PC-3 (cell line): ENCODE measurements at regions not wholly inside any gene's neighbourhood (a gene's known extent, or its start where the extent isn't known, plus 50 kb on each side); places are given as distances from the start of the nearest gene placed in this dataset.

Experiments
- ATAC-seq: fragments of 200-7000 bp; cut with Tn5 transposase; 2 replicates; pipeline ENCODE4 v1.9.1; 2020; ENCODE audit warnings: mild to moderate bottlenecking, moderate library complexity
- BruUV-seq: library from RNA; stranded (reverse); fragments of 400-500 nt; replicated peaks from 2 replicates; lab custom pipeline; 2021; lab: Mats Ljungman, UMichigan
- CTCF ChIA-PET: fragments of 300-600 bp; sonication (Branson Sonifier 250); formaldehyde crosslinking; loops from one replicate; lab custom pipeline; 2022; ENCODE audit warnings: antibody characterized with exemption; lab: Charles Lee
- POLR2A ChIA-PET: fragments of 300-600 bp; sonication (Branson Sonifier 250); formaldehyde crosslinking; loops from one replicate; lab custom pipeline; 2022; ENCODE audit warnings: antibody characterized with exemption; ENCODE audit not compliant: unreplicated experiment; lab: Charles Lee
- DNase-seq: peaks from one replicate; pipeline ENCODE4 v3.0.0-alpha.2; 2015
- H2AFZ ChIP-seq: fragments of 300-600 bp; sonication (generic); 2 replicates; pipeline ENCODE4 v1.6.0; 2016; ENCODE audit warnings: antibody characterized with exemption, low read length
- H3F3A ChIP-seq: fragments of 300-600 bp; sonication (generic); one replicate; pipeline ENCODE4 v1.6.0; 2017; ENCODE audit warnings: antibody characterized with exemption, low read length, control low read depth, mild to moderate bottlenecking; ENCODE audit not compliant: unreplicated experiment
- H3K27ac ChIP-seq: fragments of 300-600 bp; sonication (generic); 2 replicates; pipeline ENCODE4 v1.5.1; 2016; ENCODE audit warnings: mild to moderate bottlenecking, low read length
- H3K27me3 ChIP-seq: fragments of 300-600 bp; sonication (generic); 2 replicates; pipeline ENCODE4 v1.6.1; 2016; ENCODE audit warnings: low read length, mixed read lengths
- H3K36me3 ChIP-seq: fragments of 300-600 bp; sonication (generic); 2 replicates; pipeline ENCODE4 v1.6.1; 2016; ENCODE audit warnings: low read depth, mixed run types, low read length, mixed read lengths
- H3K4me1 ChIP-seq: fragments of 300-600 bp; sonication (generic); 2 replicates; pipeline ENCODE4 v1.5.1; 2016; ENCODE audit warnings: low read length; ENCODE audit not compliant: insufficient read depth
- H3K4me2 ChIP-seq: fragments of 300-600 bp; sonication (generic); 2 replicates; pipeline ENCODE4 v1.6.0; 2016; ENCODE audit warnings: low read length
- H3K4me3 ChIP-seq: fragments of 300-600 bp; sonication (generic); 2 replicates; pipeline ENCODE4 v1.5.1; 2016; ENCODE audit warnings: mild to moderate bottlenecking, low read length, mixed read lengths
- H3K79me2 ChIP-seq: fragments of 300-600 bp; sonication (generic); 2 replicates; pipeline ENCODE4 v1.6.1; 2017; ENCODE audit warnings: low read length, mixed read lengths
- H3K9ac ChIP-seq: fragments of 300-600 bp; sonication (generic); 2 replicates; pipeline ENCODE4 v1.6.0; 2016; ENCODE audit warnings: mild to moderate bottlenecking, low read length
- H3K9me2 ChIP-seq: fragments of 300-600 bp; sonication (generic); replicated peaks from 2 replicates; pipeline ENCODE4 v1.6.1; 2016; ENCODE audit warnings: mixed run types, low read length, mixed read lengths
- H3K9me3 ChIP-seq: fragments of 300-600 bp; sonication (generic); 2 replicates; pipeline ENCODE4 v1.6.1; 2016; ENCODE audit warnings: low read length, mixed read lengths
- H4K20me1 ChIP-seq: fragments of 300-600 bp; sonication (generic); 2 replicates; pipeline ENCODE4 v1.6.1; 2016; ENCODE audit warnings: low read length, mixed read lengths
- EZH2 ChIP-seq: fragments of 300-600 bp; sonication (generic); IDR thresholded peaks from one replicate; pipeline ENCODE4 v1.6.1; 2017; ENCODE audit warnings: antibody characterized with exemption, mild to moderate bottlenecking, low read length; ENCODE audit not compliant: unreplicated experiment
- EZH2phosphoT487 ChIP-seq: fragments of 300-600 bp; sonication (generic); IDR thresholded peaks from 2 replicates; pipeline ENCODE4 v1.6.1; 2018; ENCODE audit warnings: mild to moderate bottlenecking, antibody characterized with exemption, low read length, borderline replicate concordance
- intact Hi-C: fragments of 100-400 bp; cut with micrococcal nuclease; formaldehyde crosslinking; loops from 2 replicates; pipeline ENCODE4 v1.9.0; 2023
- TF ChIP-seq, protein P1 (sequence below): fragments of 300-600 bp; sonication (generic); conservative IDR thresholded peaks from 2 replicates; pipeline ENCODE4 v1.5.1; 2017; ENCODE audit warnings: antibody characterized with exemption, low read depth, mild to moderate bottlenecking, low read length

DNA sequence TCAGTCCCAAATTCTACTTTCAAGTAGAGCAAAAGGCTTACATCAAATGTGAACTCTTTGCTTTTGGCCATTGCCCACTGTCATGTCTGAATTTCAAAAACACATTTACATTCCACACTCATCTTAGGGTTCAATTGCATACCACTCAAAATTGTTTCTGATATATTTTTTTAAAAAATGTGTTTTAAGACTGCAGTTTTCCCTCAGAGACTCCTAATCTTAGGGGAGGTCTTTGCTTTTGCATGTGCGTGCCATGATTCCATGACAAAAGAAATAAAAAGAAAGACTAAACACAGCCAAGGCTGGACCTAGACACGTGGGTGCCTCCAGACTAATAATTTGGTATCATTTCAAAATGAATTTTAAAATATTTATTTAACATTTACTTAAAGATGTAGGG lies 396.8 kb upstream of the RASGRP1 start:
- no TSS peak for BruUV-seq
- Histone ChIP-seq H4K20me1 (no peaks in the 10 kb centered on the region), H3K9me3 (no peaks in the 10 kb centered on the region), H2AFZ (no peak overlapping the region), H3K79me2 (no peaks in the 10 kb centered on the region), H3K9me2 (no peaks in the 10 kb centered on the region), H3K27me3 (no peaks in the 10 kb centered on the region), H3K9ac (no peak overlapping the region), H3F3A (no peaks in the 10 kb centered on the region), H3K36me3 (no peaks in the 10 kb centered on the region), H3K4me3 (no peak overlapping the region), H3K27ac (no peak overlapping the region), H3K4me2 (no peak overlapping the region), H3K4me1 (no peaks in the 10 kb centered on the region)
- POLR2A ChIA-PET, result no interaction called here
- ATAC-seq (no peak), DNase-seq (no peak)
- TF ChIP-seq, protein P1, sequence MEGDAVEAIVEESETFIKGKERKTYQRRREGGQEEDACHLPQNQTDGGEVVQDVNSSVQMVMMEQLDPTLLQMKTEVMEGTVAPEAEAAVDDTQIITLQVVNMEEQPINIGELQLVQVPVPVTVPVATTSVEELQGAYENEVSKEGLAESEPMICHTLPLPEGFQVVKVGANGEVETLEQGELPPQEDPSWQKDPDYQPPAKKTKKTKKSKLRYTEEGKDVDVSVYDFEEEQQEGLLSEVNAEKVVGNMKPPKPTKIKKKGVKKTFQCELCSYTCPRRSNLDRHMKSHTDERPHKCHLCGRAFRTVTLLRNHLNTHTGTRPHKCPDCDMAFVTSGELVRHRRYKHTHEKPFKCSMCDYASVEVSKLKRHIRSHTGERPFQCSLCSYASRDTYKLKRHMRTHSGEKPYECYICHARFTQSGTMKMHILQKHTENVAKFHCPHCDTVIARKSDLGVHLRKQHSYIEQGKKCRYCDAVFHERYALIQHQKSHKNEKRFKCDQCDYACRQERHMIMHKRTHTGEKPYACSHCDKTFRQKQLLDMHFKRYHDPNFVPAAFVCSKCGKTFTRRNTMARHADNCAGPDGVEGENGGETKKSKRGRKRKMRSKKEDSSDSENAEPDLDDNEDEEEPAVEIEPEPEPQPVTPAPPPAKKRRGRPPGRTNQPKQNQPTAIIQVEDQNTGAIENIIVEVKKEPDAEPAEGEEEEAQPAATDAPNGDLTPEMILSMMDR, result no peak
- no peak for TF ChIP-seq EZH2
- TF ChIP-seq EZH2phosphoT487, result no peak
- CTCF ChIA-PET, result no interaction called here
- intact Hi-C loops, result no loop called here

- BruUV-seq, result no TSS peak
These were observed 397.3 kb upstream of the RASGRP1 start for GRCh38 chr15:38961931-38962330.

DNA sequence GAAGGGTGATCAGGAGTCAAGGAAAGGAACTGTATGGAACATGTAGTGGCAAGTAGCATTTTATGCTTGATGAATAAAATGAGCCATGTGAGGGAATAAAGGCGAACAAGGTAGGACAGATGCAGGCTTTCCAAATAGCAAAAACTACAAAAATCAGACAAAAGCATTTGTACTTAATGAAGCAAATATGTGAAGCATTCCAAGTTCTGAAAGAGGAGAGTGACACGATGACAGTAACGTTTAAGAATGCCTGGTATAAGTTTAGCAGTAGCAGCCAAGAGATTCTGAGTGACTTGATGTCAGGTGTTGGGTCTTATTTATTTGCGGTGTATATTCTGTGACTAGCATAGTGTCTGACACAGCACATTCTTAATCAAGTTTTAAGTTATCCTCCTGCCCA lies 408.2 kb upstream of the RASGRP1 start:
- Histone ChIP-seq H3K36me3 (no peaks in the 10 kb centered on the region), H4K20me1 (no peaks in the 10 kb centered on the region), H3K4me3 (no peak overlapping the region), H2AFZ (no peak overlapping the region), H3F3A (no peaks in the 10 kb centered on the region), H3K9me3 (no peaks in the 10 kb centered on the region), H3K79me2 (no peaks in the 10 kb centered on the region), H3K27me3 (no peaks in the 10 kb centered on the region), H3K4me1 (no peaks in the 10 kb centered on the region), H3K9ac (no peak overlapping the region), H3K27ac (no peak overlapping the region), H3K4me2 (no peak overlapping the region), H3K9me2 (0 out of 2 replicates have a peak, but pooled peaks cover 3% of the 10 kb centered on the region)
- DNase-seq (no peak), ATAC-seq (no peak)
- intact Hi-C loops, result no loop called here
- TF ChIP-seq EZH2phosphoT487 (no peak), EZH2 (no peak)
- TF ChIP-seq, protein P1, result no peak
- ChIA-PET POLR2A (no interaction called here), CTCF (no interaction called here)
- no TSS peak for BruUV-seq

More at GRCh38 chr15:38961931-38962330, 397.3 kb upstream of the RASGRP1 start:
- Histone ChIP-seq H3K36me3 (no peaks in the 10 kb centered on the region), H3K4me2 (no peak overlapping the region), H3K27me3 (no peaks in the 10 kb centered on the region), H3K4me1 (no peaks in the 10 kb centered on the region), H3K27ac (no peak overlapping the region), H3K9me2 (no peaks in the 10 kb centered on the region), H2AFZ (no peak overlapping the region), H3K9me3 (no peaks in the 10 kb centered on the region), H3K4me3 (no peak overlapping the region), H4K20me1 (no peaks in the 10 kb centered on the region), H3F3A (no peaks in the 10 kb centered on the region), H3K79me2 (no peaks in the 10 kb centered on the region), H3K9ac (no peak overlapping the region)
- no peak for TF ChIP-seq EZH2
- POLR2A ChIA-PET, result no interaction called here
- CTCF ChIA-PET, result no interaction called here
- DNase-seq (no peak), ATAC-seq (no peak)
- intact Hi-C loops, result no loop called here
